Keratinocyte (primary cell): ENCODE measurements at regions not wholly inside any gene's neighbourhood (a gene's known extent, or its start where the extent isn't known, plus 50 kb on each side); places are given as distances from the start of the nearest gene placed in this dataset.

ENCODE experiments used
- DNase-seq: peaks from one replicate; pipeline ENCODE4 v3.0.0-alpha.2; 2011; ENCODE audit warnings: low read depth, missing footprints, low spot score
- FAIRE-seq: peaks from 2 replicates; lab custom pipeline; 2011; peaks lifted over from hg19 to GRCh38; lab: Jason Lieb, UNC
- H2AFZ ChIP-seq: 2 replicates; pipeline ENCODE4 v1.6.0; 2012; ENCODE audit warnings: low read length, control low read depth, inconsistent platforms; ENCODE audit not compliant: control insufficient read depth
- H3K27ac ChIP-seq: 2 replicates; pipeline ENCODE4 v1.5.1; 2011; ENCODE audit warnings: low read length; ENCODE audit not compliant: control insufficient read depth, insufficient read depth
- H3K27me3 ChIP-seq: 3 replicates; pipeline ENCODE4 v1.6.0; 2011; ENCODE audit warnings: low read length; ENCODE audit not compliant: control insufficient read depth, insufficient read depth; ENCODE audit errors: extremely low read depth
- H3K36me3 ChIP-seq, 2 experiments: 2 replicates in 1 of 2; 3 replicates in 1 of 2; pipeline ENCODE4 v1.5.1; 2011; ENCODE audit warnings: low read length in 2 of 2, mild to moderate bottlenecking in 1 of 2; ENCODE audit not compliant: control insufficient read depth in 2 of 2, insufficient read depth in 2 of 2; ENCODE audit errors: extremely low read depth in 1 of 2
- H3K4me1 ChIP-seq: 3 replicates; pipeline ENCODE4 v1.5.1; 2011; ENCODE audit warnings: low read length; ENCODE audit not compliant: control insufficient read depth, insufficient read depth; ENCODE audit errors: extremely low read depth
- H3K4me2 ChIP-seq: 3 replicates; pipeline ENCODE4 v1.6.0; 2011; ENCODE audit warnings: low read depth, low read length; ENCODE audit not compliant: control insufficient read depth, insufficient read depth; ENCODE audit errors: extremely low read depth
- H3K4me3 ChIP-seq, 3 experiments: fragments of 200-600 bp in 1 of 3; sonication (generic) in 1 of 3; 2 replicates in 2 of 3; 3 replicates in 1 of 3; pipeline ENCODE4 v1.5.1; 2011 to 2016; ENCODE audit warnings: low read length in 3 of 3, mild to moderate bottlenecking in 3 of 3, control low read depth in 2 of 3, inconsistent platforms in 1 of 3, low read depth in 1 of 3, mixed read lengths in 1 of 3, mixed run types in 1 of 3, moderate library complexity in 1 of 3; ENCODE audit not compliant: control insufficient read depth in 2 of 3, insufficient read depth in 2 of 3; ENCODE audit errors: extremely low read depth in 1 of 3
- H3K79me2 ChIP-seq: 2 replicates; pipeline ENCODE4 v1.6.0; 2012; ENCODE audit warnings: low read length; ENCODE audit not compliant: control insufficient read depth, insufficient read depth
- H3K9ac ChIP-seq: 3 replicates; pipeline ENCODE4 v1.6.0; 2011; ENCODE audit warnings: low read length; ENCODE audit not compliant: control insufficient read depth, insufficient read depth; ENCODE audit errors: extremely low read depth
- H3K9me1 ChIP-seq: 3 replicates; pipeline ENCODE4 v1.6.0; 2011; ENCODE audit warnings: low read length; ENCODE audit not compliant: control insufficient read depth, insufficient read depth; ENCODE audit errors: extremely low read depth
- H3K9me3 ChIP-seq: 2 replicates; pipeline ENCODE4 v1.5.1; 2012; ENCODE audit warnings: low read depth, low read length; ENCODE audit not compliant: control insufficient read depth
- H4K20me1 ChIP-seq: 3 replicates; pipeline ENCODE4 v1.6.0; 2011; ENCODE audit warnings: low read length; ENCODE audit not compliant: control insufficient read depth, insufficient read depth; ENCODE audit errors: extremely low read depth
- EZH2 ChIP-seq: IDR thresholded peaks from one replicate; pipeline ENCODE4 v1.6.1; 2012; ENCODE audit warnings: inconsistent platforms, mild to moderate bottlenecking, low read length, moderate library complexity
- dilution Hi-C: fragments of 300-500 bp; cut with MboI; formaldehyde crosslinking; loops from one replicate; pipeline ENCODE4 v1.7.0; 2020; ENCODE audit warnings: low sequenced_read_pairs; ENCODE audit not compliant: extremely low pct_ligation_motif_present
- TF ChIP-seq, protein P1 (sequence below), 3 experiments: IDR thresholded peaks in 1 of 3; conservative IDR thresholded peaks in 1 of 3; optimal IDR thresholded peaks in 1 of 3; 2 replicates in 2 of 3; 3 replicates in 1 of 3; pipeline versions ENCODE3 to v1.5.1; 2011; ENCODE audit warnings: low read length in 3 of 3, mild to moderate bottlenecking in 3 of 3, moderate library complexity in 2 of 3, control low read depth in 1 of 3, inconsistent platforms in 1 of 3; ENCODE audit not compliant: insufficient read depth in 2 of 3; ENCODE audit errors: extremely low read depth in 1 of 3

DNA sequence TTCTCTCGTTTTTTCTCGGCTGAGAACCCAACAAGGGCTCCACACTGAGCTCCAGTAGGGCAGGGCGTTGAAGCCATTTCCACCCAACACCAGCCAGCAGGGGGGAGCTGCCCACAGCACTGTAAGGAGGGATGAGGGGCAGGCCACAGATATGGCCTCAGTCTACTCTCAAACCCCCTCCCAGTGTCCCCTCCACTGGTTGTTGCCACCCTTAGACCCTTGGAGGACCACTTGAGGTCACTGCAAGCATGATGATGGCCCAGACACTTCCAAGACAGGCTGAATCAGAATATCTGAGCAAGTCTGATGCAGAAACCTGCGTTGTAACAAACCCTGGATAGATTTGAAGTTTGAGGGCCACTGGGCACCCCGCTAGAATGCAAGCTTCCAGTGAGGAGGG is 217.0 kb upstream of the CST7 start:
- H3K4me1 ChIP-seq, result no peaks in the 10 kb centered on the region
- FAIRE-seq (no peak), DNase-seq (no peak)
- H3K27ac ChIP-seq, result no peak overlapping the region
- H4K20me1 ChIP-seq, result no peaks in the 10 kb centered on the region
- H3K9ac ChIP-seq, result no peak overlapping the region
- H3K36me3 ChIP-seq, result no peaks in the 10 kb centered on the region
- no peak overlapping the region for H2AFZ ChIP-seq
- H3K79me2 ChIP-seq, result no peaks in the 10 kb centered on the region
- dilution Hi-C loops, result no loop called here
- no peaks in the 10 kb centered on the region for H3K9me3 ChIP-seq
- H3K9me1 ChIP-seq, result no peaks in the 10 kb centered on the region
- no peak overlapping the region for H3K4me2 ChIP-seq
- TF ChIP-seq, protein P1, sequence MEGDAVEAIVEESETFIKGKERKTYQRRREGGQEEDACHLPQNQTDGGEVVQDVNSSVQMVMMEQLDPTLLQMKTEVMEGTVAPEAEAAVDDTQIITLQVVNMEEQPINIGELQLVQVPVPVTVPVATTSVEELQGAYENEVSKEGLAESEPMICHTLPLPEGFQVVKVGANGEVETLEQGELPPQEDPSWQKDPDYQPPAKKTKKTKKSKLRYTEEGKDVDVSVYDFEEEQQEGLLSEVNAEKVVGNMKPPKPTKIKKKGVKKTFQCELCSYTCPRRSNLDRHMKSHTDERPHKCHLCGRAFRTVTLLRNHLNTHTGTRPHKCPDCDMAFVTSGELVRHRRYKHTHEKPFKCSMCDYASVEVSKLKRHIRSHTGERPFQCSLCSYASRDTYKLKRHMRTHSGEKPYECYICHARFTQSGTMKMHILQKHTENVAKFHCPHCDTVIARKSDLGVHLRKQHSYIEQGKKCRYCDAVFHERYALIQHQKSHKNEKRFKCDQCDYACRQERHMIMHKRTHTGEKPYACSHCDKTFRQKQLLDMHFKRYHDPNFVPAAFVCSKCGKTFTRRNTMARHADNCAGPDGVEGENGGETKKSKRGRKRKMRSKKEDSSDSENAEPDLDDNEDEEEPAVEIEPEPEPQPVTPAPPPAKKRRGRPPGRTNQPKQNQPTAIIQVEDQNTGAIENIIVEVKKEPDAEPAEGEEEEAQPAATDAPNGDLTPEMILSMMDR (optimal IDR thresholded peaks at IDR 0.05 in 1 of 3, IDR thresholded peaks at IDR 0.05 in 1 of 3, conservative IDR thresholded peaks at IDR 0.05 in 1 of 3; ENCODE audit: extremely low read depth in 1 of 3, insufficient read depth in 2 of 3, low read length in 3 of 3), result peak in 1 of 3 experiments; percentile 2
- TF ChIP-seq EZH2, result no peak
- H3K27me3 ChIP-seq, result no peaks in the 10 kb centered on the region
- no peak overlapping the region for H3K4me3 ChIP-seq

DNA sequence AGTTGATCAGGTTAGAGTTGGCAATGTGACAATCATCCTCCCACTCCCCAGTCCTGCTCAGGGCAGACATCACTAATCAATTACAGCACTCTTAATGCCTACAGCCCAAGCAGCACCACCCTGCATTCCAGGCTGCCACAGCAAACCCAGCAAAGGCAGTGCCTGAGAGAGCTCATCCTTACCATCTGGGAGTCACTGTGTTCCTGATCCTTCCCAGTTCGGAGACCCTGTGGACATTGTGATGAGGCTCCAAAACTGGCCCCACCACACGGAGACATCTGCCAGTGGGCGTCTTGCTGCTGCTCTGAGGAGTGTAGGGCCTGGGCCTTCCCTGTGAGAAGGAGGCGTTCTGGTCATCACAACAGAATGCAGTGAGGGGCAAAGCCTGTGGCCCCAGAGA is 216.5 kb upstream of the CST7 start:
- Histone ChIP-seq H3K4me3 (no peak overlapping the region), H3K27ac (no peak overlapping the region), H4K20me1 (no peaks in the 10 kb centered on the region), H3K4me2 (no peak overlapping the region), H3K9me1 (no peaks in the 10 kb centered on the region), H3K9ac (no peak overlapping the region), H3K79me2 (no peaks in the 10 kb centered on the region), H2AFZ (no peak overlapping the region), H3K9me3 (no peaks in the 10 kb centered on the region), H3K4me1 (no peaks in the 10 kb centered on the region), H3K27me3 (no peaks in the 10 kb centered on the region), H3K36me3 (no peaks in the 10 kb centered on the region)
- dilution Hi-C loops, result no loop called here
- TF ChIP-seq, protein P1 (optimal IDR thresholded peaks at IDR 0.05 in 1 of 3, IDR thresholded peaks at IDR 0.05 in 1 of 3, conservative IDR thresholded peaks at IDR 0.05 in 1 of 3; ENCODE audit: extremely low read depth in 1 of 3, insufficient read depth in 2 of 3, low read length in 3 of 3), result no peak
- FAIRE-seq (no peak), DNase-seq (no peak)
